ENCODE measurements at regions not wholly inside any gene's neighbourhood (a gene's known extent, or its start where the extent isn't known, plus 50 kb on each side); places are given as distances from the start of the nearest gene placed in this dataset.
"Not testable (repeated sequence)": the region's sequence is repeated elsewhere in the genome, so short reads cannot be mapped to it uniquely, and the experiment has no call there.

GRCh38 chr2:53183581-53183980 lies 584.0 kb upstream of the CHAC2 start:
- no peak for DNase-seq

GRCh38 chr2:53182601-53183000 lies 585.0 kb upstream of the CHAC2 start:
- DNase-seq, result no peak

GRCh38 chr2:53181759-53182158 lies 585.8 kb upstream of the CHAC2 start:
- DNase-seq, result no peak

- no peak for DNase-seq
Measured at GRCh38 chr2:53177327-53177726, 590.3 kb upstream of the CHAC2 start.

GRCh38 chr2:53174539-53174938 lies 593.1 kb upstream of the CHAC2 start:
- no peak for DNase-seq

- no peak for DNase-seq
Measured at GRCh38 chr2:53173698-53174455, 593.7 kb upstream of the CHAC2 start.

- DNase-seq, result no peak
Measured at GRCh38 chr2:53173091-53173490, 594.5 kb upstream of the CHAC2 start.

- no peak for DNase-seq
Measured at GRCh38 chr2:53170466-53170865, 597.1 kb upstream of the CHAC2 start.

GRCh38 chr2:53167227-53167626 lies 600.4 kb upstream of the CHAC2 start:
- no peak for DNase-seq

- no peak for DNase-seq
Measured at GRCh38 chr2:53150146-53150545, 617.5 kb upstream of the CHAC2 start.

GRCh38 chr2:53148221-53148620 lies 619.4 kb upstream of the CHAC2 start:
- DNase-seq, result no peak

- no peak for DNase-seq
Measured at GRCh38 chr2:53131416-53131815, 636.2 kb upstream of the CHAC2 start.

- no peak for DNase-seq
Measured at GRCh38 chr2:53130441-53130943, 637.1 kb upstream of the CHAC2 start.

- DNase-seq, result no peak
Measured at GRCh38 chr2:53129851-53130250, 637.8 kb upstream of the CHAC2 start.

GRCh38 chr2:53127061-53127650 lies 640.4 kb upstream of the CHAC2 start:
- no peak for DNase-seq

- no peak for DNase-seq
Measured at GRCh38 chr2:53114991-53115390, 652.6 kb upstream of the CHAC2 start.

GRCh38 chr2:53114582-53114981 lies 653.0 kb upstream of the CHAC2 start:
- no peak for DNase-seq

GRCh38 chr2:53112408-53112807 lies 655.2 kb upstream of the CHAC2 start:
- DNase-seq, result not testable (repeated sequence)

GRCh38 chr2:53111406-53111805 lies 656.2 kb upstream of the CHAC2 start:
- no peak for DNase-seq

GRCh38 chr2:53111004-53111403 lies 656.6 kb upstream of the CHAC2 start:
- DNase-seq, result no peak

- no peak for DNase-seq
Measured at GRCh38 chr2:53108246-53108645, 659.4 kb upstream of the CHAC2 start.

GRCh38 chr2:53104263-53104662 lies 663.3 kb upstream of the CHAC2 start:
- no peak for DNase-seq

GRCh38 chr2:53103679-53104078 lies 663.9 kb upstream of the CHAC2 start:
- no peak for DNase-seq

- DNase-seq, result no peak
Measured at GRCh38 chr2:53098696-53099078, 668.9 kb upstream of the CHAC2 start.

- DNase-seq, result no peak
Measured at GRCh38 chr2:53096351-53096750, 671.3 kb upstream of the CHAC2 start.

All from NCI-H187 treated with DMSO at 0.1 percent for 48 hours (cell line).